ENCODE measurements at regions not wholly inside any gene's neighbourhood (a gene's known extent, or its start where the extent isn't known, plus 50 kb on each side); places are given as distances from the start of the nearest gene placed in this dataset.
"Not testable (repeated sequence)": the region's sequence is repeated elsewhere in the genome, so short reads cannot be mapped to it uniquely, and the experiment has no call there.

- H4K20me1 ChIP-seq (ENCODE audit: insufficient read depth): no peaks in the 10 kb centered on the region
- ChIA-PET CTCF (interaction anchor here (1.1 kb wide), 1 partner anchor 16 kb away, joined by 3 read pairs; no protein-coding TSS in a partner anchor), POLR2A (no interaction called here)
- no peak overlapping the region for H3K4me2 ChIP-seq
- no peaks in the 10 kb centered on the region for H3K36me3 ChIP-seq (replicated peaks in 1 of 2; ENCODE audit: control insufficient read depth in 1 of 2, insufficient read depth in 2 of 2, low read length in 1 of 2)
- no peaks in the 10 kb centered on the region for H3K9me2 ChIP-seq
- no peaks in the 10 kb centered on the region for H3F3A ChIP-seq (replicated peaks; ENCODE audit: insufficient read depth)
- no peaks in the 10 kb centered on the region for H3K79me2 ChIP-seq (ENCODE audit: insufficient read depth)
- H3K9ac ChIP-seq: no peak overlapping the region
- H3K4me1 ChIP-seq (ENCODE audit: control insufficient read depth in 1 of 2, insufficient read depth in 2 of 2, low read depth in 1 of 2, low read length in 1 of 2): no peaks in the 10 kb centered on the region
- TF ChIP-seq EZH2phosphoT487 (IDR thresholded peaks at IDR 0.05; ENCODE audit: borderline replicate concordance, low read depth) (no peak), TEAD4 (IDR thresholded peaks at IDR 0.05; ENCODE audit: borderline replicate concordance, insufficient read depth) (no peak), MXI1 (IDR thresholded peaks at IDR 0.05; ENCODE audit: low read depth, low read length) (no peak), GABPA (IDR thresholded peaks at IDR 0.05; ENCODE audit: low read depth) (no peak), YY1 (IDR thresholded peaks at IDR 0.05; ENCODE audit: low read depth) (no peak), SMC3 (IDR thresholded peaks at IDR 0.05; ENCODE audit: low read depth, low read length) (no peak), EP300 (IDR thresholded peaks at IDR 0.05; ENCODE audit: borderline replicate concordance in 1 of 2, low read depth in 1 of 2, low read length in 1 of 2) (no peak)
- TF ChIP-seq, protein P1, sequence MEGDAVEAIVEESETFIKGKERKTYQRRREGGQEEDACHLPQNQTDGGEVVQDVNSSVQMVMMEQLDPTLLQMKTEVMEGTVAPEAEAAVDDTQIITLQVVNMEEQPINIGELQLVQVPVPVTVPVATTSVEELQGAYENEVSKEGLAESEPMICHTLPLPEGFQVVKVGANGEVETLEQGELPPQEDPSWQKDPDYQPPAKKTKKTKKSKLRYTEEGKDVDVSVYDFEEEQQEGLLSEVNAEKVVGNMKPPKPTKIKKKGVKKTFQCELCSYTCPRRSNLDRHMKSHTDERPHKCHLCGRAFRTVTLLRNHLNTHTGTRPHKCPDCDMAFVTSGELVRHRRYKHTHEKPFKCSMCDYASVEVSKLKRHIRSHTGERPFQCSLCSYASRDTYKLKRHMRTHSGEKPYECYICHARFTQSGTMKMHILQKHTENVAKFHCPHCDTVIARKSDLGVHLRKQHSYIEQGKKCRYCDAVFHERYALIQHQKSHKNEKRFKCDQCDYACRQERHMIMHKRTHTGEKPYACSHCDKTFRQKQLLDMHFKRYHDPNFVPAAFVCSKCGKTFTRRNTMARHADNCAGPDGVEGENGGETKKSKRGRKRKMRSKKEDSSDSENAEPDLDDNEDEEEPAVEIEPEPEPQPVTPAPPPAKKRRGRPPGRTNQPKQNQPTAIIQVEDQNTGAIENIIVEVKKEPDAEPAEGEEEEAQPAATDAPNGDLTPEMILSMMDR (IDR thresholded peaks at IDR 0.05): no peak
- no peaks in the 10 kb centered on the region for H3K27me3 ChIP-seq (ENCODE audit: insufficient read depth)
- H3K4me3 ChIP-seq (ENCODE audit: low read depth in 2 of 2, low read length in 1 of 2): no peak overlapping the region
- DNase-seq: no peak
- H3K27ac ChIP-seq (ENCODE audit: low read depth in 2 of 2, low read length in 1 of 2): no peak overlapping the region
- no peak overlapping the region for H2AFZ ChIP-seq (ENCODE audit: low read depth)
- no peaks in the 10 kb centered on the region for H3K9me3 ChIP-seq
Measured at GRCh38 chr6:120764312-120764711, 570.0 kb downstream of the TBC1D32 start.

- Histone ChIP-seq H3K36me3 (replicated peaks in 1 of 2; ENCODE audit: control insufficient read depth in 1 of 2, insufficient read depth in 2 of 2, low read length in 1 of 2) (no peaks in the 10 kb centered on the region), H3K27me3 (ENCODE audit: insufficient read depth) (no peaks in the 10 kb centered on the region), H3K4me2 (no peak overlapping the region), H3K9me2 (no peaks in the 10 kb centered on the region), H3K79me2 (ENCODE audit: insufficient read depth) (no peaks in the 10 kb centered on the region), H2AFZ (ENCODE audit: low read depth) (no peak overlapping the region), H3K4me1 (ENCODE audit: control insufficient read depth in 1 of 2, insufficient read depth in 2 of 2, low read depth in 1 of 2, low read length in 1 of 2) (no peaks in the 10 kb centered on the region), H3K9ac (no peak overlapping the region), H3K4me3 (ENCODE audit: low read depth in 2 of 2, low read length in 1 of 2) (no peak overlapping the region), H3F3A (replicated peaks; ENCODE audit: insufficient read depth) (no peaks in the 10 kb centered on the region), H3K27ac (ENCODE audit: low read depth in 2 of 2, low read length in 1 of 2) (no peak overlapping the region), H3K9me3 (no peaks in the 10 kb centered on the region), H4K20me1 (ENCODE audit: insufficient read depth) (no peaks in the 10 kb centered on the region)
- 21% methylated on average over 1 of the region's 1 CpG for WGBS (ENCODE audit: low lambda C conversion rate)
- POLR2A ChIA-PET: no interaction called here
- TF ChIP-seq CHD2 (IDR thresholded peaks at IDR 0.05; ENCODE audit: low read length, partially characterized antibody): no peak
- CTCF ChIA-PET: no interaction called here
- DNase-seq: no peak
Measured at GRCh38 chr6:120759570-120759969, 574.7 kb downstream of the TBC1D32 start.

DNA sequence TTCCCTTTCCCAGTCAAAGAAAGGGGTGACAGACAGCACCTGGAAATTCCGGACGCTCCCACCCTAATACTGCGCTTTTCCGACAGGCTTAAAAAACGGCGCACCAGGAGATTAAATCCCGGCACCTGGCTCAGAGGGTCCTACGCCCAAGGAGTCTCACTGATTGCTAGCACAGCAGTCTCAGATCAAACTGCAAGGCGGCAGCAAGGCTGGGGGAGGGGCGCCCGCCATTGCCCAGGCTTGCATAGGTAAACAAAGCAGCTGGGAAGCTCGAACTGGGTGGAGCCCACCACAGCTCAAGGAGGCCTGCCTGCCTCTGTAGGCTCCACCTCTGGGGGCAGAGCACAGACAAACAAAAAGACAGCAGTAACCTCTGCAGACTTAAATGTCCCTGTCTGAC, 585.7 kb downstream of the TBC1D32 start:
- H3K36me3 ChIP-seq (replicated peaks in 1 of 2; ENCODE audit: control insufficient read depth in 1 of 2, insufficient read depth in 2 of 2, low read length in 1 of 2); DNase-seq; H3K9me3 ChIP-seq; H3K9me2 ChIP-seq; H2AFZ ChIP-seq (ENCODE audit: low read depth); H3F3A ChIP-seq (replicated peaks; ENCODE audit: insufficient read depth); H3K27me3 ChIP-seq (ENCODE audit: insufficient read depth); H4K20me1 ChIP-seq (ENCODE audit: insufficient read depth); H3K79me2 ChIP-seq (ENCODE audit: insufficient read depth); H3K27ac ChIP-seq (ENCODE audit: low read depth in 2 of 2, low read length in 1 of 2); CTCF ChIA-PET; H3K9ac ChIP-seq; H3K4me1 ChIP-seq (ENCODE audit: control insufficient read depth in 1 of 2, insufficient read depth in 2 of 2, low read depth in 1 of 2, low read length in 1 of 2); H3K4me2 ChIP-seq; H3K4me3 ChIP-seq (ENCODE audit: low read depth in 2 of 2, low read length in 1 of 2); POLR2A ChIA-PET: not testable (repeated sequence)
- 67% methylated on average over 9 of the region's 12 CpGs for WGBS (ENCODE audit: low lambda C conversion rate)
